SK-MEL-5 (cell line): ENCODE measurements at regions not wholly inside any gene's neighbourhood (a gene's known extent, or its start where the extent isn't known, plus 50 kb on each side); places are given as distances from the start of the nearest gene placed in this dataset.

Experiments
- DNase-seq: peaks from one replicate; pipeline ENCODE4 v3.0.0-alpha.2; 2016; ENCODE audit warnings: low read depth, low spot score
- in situ Hi-C: cut with HindIII; loops from 2 replicates; pipeline ENCODE4 v1.10.0; 2016; ENCODE audit warnings: low sequenced_read_pairs, high pct_unique_total_duplicates, low pct_unique_long_range_greater_than_20kb

- no peak for DNase-seq
- in situ Hi-C loops, result no loop called here
Measured at GRCh38 chr16:77613095-77613494, 109.2 kb upstream of the NUDT7 start.

- in situ Hi-C loops, result no loop called here
- no peak for DNase-seq
Measured at GRCh38 chr16:77617553-77617952, 104.8 kb upstream of the NUDT7 start.

- no peak for DNase-seq
- in situ Hi-C loops, result no loop called here
Measured at GRCh38 chr16:77617996-77618395, 104.3 kb upstream of the NUDT7 start.

GRCh38 chr16:77618951-77619350, 103.4 kb upstream of the NUDT7 start:
- no peak for DNase-seq
- in situ Hi-C loops, result no loop called here

GRCh38 chr16:77624085-77624484, 98.2 kb upstream of the NUDT7 start:
- no peak for DNase-seq
- in situ Hi-C loops, result no loop called here

GRCh38 chr16:77636615-77637014, 85.7 kb upstream of the NUDT7 start:
- no peak for DNase-seq
- in situ Hi-C loops, result no loop called here

- peak; percentile 8 for DNase-seq
- in situ Hi-C loops, result no loop called here
Measured at GRCh38 chr16:77637940-77638339, 84.4 kb upstream of the NUDT7 start.

GRCh38 chr16:77643176-77643575, 79.1 kb upstream of the NUDT7 start:
- DNase-seq, result no peak
- in situ Hi-C loops, result no loop called here

GRCh38 chr16:77645764-77646163, 76.5 kb upstream of the NUDT7 start:
- in situ Hi-C loops, result no loop called here
- DNase-seq, result no peak

GRCh38 chr16:77647726-77648125, 74.6 kb upstream of the NUDT7 start:
- in situ Hi-C loops, result no loop called here
- DNase-seq, result no peak

- in situ Hi-C loops, result no loop called here
- DNase-seq, result no peak
Measured at GRCh38 chr16:77650761-77651160, 71.6 kb upstream of the NUDT7 start.

GRCh38 chr16:77652399-77652798, 69.9 kb upstream of the NUDT7 start:
- in situ Hi-C loops, result no loop called here
- DNase-seq, result no peak

- DNase-seq, result peak; percentile 65
- in situ Hi-C loops, result no loop called here
Measured at GRCh38 chr16:77657016-77657415, 65.3 kb upstream of the NUDT7 start.

- DNase-seq, result peak; percentile 54
- in situ Hi-C loops, result no loop called here
Measured at GRCh38 chr16:77660311-77660710, 62.0 kb upstream of the NUDT7 start.

- in situ Hi-C loops, result no loop called here
- no peak for DNase-seq
Measured at GRCh38 chr16:77662246-77662645, 60.1 kb upstream of the NUDT7 start.

GRCh38 chr16:77663711-77664110, 58.6 kb upstream of the NUDT7 start:
- in situ Hi-C loops, result no loop called here
- no peak for DNase-seq

- DNase-seq, result no peak
- in situ Hi-C loops, result no loop called here
Measured at GRCh38 chr16:77666771-77667170, 55.5 kb upstream of the NUDT7 start.

GRCh38 chr16:77668201-77668600, 54.1 kb upstream of the NUDT7 start:
- in situ Hi-C loops, result no loop called here
- no peak for DNase-seq

- in situ Hi-C loops, result no loop called here
- DNase-seq, result no peak
Measured at GRCh38 chr16:77669057-77669456, 53.3 kb upstream of the NUDT7 start.
